HG03378 (cell line): ENCODE measurements at regions not wholly inside any gene's neighbourhood (a gene's known extent, or its start where the extent isn't known, plus 50 kb on each side); places are given as distances from the start of the nearest gene placed in this dataset.
"Not testable (repeated sequence)": the region's sequence is repeated elsewhere in the genome, so short reads cannot be mapped to it uniquely, and the experiment has no call there.

Experiments
- ATAC-seq: cut with Tn5 transposase; IDR thresholded peaks from one replicate; pipeline ENCODE4 v1.9.1; 2021; ENCODE audit warnings: mild to moderate bottlenecking, moderate library complexity; ENCODE audit not compliant: unreplicated experiment

DNA sequence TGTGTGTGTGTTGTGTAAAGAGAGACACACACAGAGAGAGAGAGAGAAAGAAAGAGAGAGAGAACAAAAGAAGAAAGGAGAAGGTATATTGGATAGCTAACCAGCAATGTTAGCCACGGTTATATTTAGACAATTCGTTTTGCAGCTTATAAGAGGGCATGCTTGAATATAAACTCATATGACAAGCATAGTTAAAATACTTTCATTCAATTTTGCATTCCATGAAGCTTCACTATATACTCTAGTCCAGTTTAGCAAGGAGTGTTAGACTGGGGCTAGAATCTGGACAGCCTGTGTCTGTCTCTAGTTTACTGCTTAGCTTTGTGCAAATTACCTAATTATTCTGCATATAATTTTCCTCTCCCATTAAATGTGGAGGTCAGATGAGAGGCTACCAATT is 525.9 kb upstream of the ZFP42 start:
- no peak for ATAC-seq

DNA sequence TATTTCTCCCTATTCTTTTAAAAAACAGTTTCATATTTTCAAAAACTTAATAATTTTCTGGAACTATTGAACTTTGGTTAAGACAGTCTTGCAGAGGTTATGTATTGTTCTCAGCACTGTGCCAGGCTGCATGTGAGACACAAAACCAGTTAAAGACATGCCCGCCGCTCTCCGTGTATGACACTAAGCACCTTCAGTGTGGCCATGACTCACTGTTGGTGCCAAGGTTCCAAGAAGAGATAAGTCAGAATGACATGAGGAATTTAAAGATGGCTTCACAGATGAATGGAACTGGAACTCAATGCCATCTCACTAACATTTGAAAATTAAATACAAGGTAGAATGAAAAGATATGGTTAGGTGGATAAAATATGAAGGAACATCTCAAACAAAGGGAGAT is 525.5 kb upstream of the ZFP42 start:
- ATAC-seq: no peak

DNA sequence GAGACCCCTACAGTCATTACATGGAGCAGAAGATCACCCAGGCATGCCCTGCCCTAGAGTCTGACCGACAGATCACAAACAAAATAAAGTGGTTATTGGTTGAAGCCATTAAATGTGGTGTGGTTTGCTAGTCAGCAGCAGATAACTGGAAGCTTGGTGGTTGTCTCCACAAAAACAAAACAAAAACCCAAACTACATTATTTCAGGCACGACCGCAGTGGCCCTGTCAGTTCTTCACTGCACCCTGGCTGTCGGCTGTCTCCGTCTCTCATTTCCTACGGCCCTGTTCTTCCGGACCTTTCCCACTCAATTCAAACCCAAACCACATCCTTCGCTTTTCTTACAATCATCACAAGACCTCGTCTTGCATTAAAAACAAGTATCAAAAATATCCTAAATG is 521.3 kb upstream of the ZFP42 start:
- no peak for ATAC-seq

DNA sequence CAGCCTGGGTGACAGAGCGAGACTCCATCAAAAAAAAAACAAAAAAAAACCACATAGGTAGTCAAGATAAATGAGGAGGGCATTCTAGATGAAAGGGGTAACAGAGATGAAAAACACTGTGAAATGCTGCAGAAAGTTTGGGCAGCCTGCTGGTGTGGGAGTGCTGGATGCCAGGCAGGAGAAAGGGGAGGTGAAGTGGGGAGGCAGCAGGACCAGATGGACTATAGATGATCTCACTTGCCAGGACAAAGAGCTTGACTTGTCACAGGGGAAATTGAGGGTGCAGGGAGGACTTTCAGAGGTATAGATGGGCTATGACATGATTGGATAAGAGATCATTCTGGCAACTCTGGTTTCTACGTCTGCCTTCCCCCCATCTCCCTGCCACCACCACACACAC is 519.7 kb upstream of the ZFP42 start:
- ATAC-seq: no peak

DNA sequence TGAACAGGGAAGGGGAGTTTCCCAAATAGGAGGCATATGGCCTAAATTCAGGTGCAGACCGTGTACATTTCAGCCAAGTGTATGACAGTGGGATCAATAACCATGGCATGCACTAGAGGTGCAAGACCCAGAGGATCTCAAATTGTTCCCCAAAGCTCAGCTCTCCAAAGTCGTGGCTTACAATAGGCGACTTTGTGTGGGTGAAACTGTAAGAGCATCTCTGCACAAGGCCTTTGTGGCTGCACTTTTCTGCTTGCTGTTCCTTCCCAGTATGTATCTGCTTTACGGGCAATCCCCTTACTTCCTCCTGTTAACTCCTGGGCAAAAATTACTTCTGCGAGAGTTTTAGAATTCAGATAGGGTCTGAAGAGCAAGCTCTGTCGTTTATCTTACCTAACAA is 518.3 kb upstream of the ZFP42 start:
- no peak for ATAC-seq

DNA sequence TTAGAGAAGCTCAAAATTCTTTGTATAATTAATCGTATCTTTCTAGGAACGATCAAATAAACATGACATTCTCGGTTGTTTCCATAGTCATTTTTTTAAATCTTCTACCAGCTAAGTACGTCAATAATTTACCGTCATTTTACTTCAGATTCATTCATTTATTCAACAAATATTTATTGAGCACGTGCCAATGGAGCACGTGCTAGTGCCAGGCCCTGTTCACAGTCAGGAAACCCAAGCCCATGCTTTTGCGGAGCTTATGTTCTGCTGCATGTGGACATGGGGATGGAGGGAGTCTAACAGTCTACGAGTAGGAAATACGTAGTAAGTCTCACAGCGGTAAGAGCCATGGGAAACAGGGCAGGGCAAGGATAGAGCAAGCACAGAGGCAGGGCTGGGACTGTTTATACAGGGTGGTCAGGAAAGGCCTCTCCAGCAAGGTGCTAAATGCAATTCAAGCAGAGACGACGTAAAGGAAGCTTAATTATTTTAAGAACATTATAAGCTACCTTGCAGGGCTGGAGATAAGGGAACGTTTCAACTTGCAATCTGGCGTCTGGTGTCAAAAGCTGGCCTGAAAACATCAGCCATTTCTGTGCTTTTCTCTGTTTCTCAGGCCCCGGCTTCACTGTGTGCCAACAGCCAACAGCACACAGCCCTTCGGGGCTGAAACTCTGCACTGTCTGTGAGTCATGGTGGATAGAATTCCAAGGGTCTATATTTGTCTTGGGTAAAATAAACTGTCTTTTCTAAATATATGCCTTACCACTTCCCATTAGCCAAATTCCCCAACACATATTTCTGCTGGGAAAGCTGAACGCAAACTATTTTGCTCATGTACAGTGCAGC is 517.1 kb upstream of the ZFP42 start:
- no peak for ATAC-seq

DNA sequence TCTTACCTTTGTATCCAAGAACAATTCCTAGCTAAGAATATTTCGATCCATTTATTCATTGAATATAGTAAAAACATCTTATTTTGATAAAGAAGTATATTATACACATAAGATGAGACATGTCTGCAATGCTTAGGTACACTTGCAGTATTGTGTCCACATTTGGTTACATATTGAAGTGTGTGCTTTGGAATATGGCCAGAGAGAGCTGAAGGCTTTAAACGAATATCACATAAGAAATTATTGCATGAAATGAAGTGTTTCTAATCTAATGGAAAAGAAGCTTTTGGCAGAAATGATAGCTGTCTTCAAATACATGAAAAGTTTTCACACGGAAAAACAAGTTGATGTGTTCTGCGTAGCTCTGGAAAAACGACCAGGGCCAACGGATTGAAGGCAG is 516.1 kb upstream of the ZFP42 start:
- ATAC-seq: no peak

DNA sequence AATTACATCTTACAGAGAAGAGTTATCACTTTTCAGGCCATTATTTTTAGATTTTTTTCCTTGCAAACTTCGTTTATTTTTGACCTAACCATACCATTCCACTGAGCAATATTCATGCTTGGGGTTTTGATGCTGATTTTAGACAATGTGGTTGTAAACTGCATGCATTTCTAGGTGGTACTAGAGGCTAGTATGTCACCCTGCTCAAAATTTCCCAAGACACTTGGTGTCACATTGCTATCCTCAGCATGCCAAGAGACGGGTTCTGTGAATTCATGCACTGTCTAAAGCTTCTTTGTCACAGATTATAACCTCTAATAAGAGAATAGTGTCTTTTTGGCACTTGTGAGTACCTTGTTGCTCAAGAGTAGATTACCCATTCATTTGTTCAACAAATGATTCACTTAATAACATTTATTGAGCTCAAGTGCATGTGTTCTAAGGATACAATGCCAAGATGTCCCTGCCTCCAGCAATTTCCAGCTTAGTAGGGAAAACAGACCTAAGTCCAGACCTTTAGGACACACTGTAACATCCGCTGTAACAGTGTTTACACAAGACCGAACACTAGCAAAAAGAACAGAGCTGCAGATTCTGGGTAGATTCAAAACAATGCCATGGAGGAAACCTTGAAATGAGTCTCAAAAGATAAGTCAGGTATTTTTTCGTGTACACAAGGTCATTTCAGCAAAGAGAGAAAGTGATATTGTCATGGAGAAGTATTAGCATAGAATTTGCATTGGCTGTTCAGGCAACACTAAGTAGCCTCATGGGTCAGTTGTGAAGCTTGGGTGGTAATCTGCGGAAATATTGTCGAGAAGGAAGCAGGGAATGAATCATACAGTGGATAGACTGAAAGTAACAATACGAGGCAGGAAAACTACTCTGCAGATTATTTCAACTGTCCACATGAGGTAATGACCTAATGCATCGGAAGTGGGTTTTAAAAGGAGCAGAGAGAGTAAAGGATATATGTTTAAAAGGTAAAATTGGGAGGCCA is 515.1 kb upstream of the ZFP42 start:
- no peak for ATAC-seq

DNA sequence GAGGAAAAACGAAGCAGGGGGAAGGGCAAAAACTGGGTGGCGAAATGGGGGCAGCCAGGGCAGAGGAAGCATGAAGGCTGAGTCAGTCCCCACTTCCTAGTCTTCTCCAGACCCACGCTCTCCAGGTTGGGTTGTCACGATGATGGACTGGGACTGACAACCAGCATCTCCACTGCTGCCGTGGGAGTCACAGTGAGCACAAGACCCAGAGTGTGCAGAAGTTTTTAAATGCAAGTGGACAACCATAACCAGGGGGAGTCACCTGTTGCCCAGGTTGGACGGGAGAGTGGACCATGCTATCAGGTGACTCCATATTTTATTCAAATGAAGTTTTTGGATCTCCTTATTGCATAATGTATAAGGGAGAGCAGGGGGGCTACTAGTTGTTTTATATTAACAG is 511.4 kb upstream of the ZFP42 start:
- ATAC-seq: no peak

DNA sequence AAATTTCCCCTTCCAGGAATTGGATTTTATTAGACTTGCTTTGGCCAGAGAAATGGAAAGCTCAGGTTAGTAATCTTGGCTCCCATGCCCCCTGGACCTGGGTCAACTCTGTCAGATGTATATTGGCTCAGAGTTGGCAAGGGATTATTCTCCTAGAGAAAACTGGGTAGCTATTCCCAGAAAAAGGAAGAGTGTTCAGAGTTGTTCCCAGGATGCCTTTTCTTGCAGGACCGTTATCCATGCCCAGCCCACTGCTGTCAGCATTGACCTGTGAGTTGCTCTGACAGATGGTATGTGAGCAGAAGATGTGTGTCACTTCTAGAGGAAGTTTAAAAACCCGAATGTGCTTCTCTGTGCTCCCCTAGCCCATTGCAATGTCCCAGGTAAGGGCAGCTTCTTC is 509.9 kb upstream of the ZFP42 start:
- ATAC-seq: no peak

DNA sequence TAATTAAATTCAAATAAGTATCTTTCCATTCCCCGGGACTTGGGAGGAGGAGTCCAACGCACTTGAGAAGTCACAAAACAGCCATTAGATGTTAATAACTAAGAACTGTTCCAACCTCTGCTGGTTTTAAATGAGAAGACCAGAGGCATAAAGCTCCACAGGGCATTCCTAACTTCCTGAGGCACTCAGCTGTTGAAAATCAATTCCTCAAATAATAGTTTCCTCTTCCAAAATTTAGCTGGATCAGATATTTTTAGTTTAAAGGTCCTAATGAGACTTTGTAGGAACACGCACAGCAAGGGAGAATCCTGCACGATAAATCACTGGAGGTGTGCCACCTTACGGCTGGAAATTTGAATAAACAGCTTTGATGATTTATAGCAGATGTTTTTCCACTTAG is 504.3 kb upstream of the ZFP42 start:
- ATAC-seq: no peak

DNA sequence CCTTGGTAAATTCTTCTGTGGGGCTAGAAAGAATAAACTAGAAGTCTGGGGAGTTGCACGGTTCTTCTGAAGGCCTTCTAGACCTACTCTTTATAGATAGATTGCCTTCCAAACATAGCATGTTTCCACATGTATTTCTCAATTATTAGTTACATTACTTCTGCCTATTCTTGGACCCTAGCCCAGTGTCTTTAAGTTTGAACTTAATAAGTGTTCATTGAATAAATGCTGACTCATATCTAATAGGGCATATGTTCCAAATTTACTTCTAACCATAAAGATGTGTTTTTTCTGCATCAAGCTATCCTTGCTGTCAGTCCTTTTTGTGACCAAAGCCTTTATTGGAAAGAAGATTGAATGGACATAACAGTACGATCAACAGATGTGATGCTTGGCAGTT is 503.6 kb upstream of the ZFP42 start:
- ATAC-seq: no peak

DNA sequence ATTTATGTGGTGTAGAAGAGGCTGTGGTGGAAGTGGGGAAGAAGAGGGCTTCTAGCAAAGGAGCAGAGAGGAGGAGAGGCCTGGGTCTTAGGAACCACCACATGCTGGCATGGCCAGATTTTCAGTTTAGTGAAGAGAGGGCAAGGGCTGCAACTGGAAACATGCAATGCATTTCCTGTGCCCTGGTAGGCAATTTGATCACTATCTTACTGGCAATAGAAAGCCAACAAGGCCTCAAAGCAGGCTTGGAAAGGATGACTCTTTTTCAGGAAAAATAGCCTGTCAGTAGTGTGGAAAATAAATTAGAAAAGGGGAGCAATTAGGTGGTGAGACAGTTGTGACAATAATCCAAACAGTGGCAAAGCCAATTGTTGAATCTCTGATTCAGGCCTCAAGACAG is 501.9 kb upstream of the ZFP42 start:
- ATAC-seq: no peak

DNA sequence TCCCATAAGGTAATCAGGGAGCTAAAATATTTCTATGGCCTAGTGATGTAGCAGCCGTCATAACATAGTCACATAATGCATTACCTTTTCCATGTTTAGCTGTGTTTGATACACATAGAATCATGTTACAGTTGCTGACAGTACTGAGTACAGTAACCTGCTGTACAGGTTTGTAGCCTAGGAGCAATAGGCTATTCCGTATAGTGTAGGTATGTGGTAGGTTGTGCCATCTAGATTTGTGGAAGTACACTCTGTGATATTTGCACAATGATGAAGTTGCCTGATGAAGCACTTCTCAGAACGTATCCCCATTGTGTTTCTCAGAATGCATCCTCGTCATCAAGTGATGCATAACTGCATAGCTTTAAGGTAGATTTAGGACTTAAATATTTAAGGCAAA is 495.6 kb upstream of the ZFP42 start:
- no peak for ATAC-seq

DNA sequence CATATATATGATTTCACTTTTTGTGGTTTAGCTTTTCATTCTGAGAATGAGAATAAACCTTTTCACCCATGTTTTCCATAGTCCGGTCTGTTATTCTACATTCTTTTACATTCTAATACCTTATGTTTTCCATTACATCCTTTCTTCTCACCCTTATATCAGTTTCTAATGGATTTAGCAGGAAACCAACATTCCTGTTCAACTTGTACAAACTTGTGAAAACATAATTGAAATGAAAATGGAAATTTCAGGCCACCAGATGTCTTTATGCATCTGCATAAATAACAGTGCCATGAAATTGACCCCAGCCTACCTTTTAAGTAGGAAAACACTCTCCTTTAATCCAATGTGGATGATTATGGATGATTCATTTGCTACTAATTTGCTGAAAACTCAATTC is 494.8 kb upstream of the ZFP42 start:
- no peak for ATAC-seq

DNA sequence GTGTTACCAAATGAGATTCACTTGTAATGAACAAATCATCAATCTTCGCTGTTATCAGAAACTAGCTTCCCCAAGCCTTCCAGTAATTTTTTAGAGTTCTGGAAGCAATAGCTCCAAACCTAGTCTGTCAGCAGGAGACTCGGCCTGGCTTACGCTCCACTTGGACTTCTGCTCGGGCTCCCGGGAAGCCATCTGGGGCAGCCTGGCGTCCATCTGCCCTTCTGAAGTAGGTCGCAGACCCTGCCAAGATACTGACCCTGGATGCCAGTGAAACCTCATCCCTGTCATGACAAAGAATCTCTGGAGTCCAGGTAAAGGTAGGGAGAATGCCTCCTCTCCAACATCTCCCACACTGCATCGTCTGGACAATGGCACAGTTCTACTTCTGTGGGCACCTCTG is 493.8 kb upstream of the ZFP42 start:
- no peak for ATAC-seq

DNA sequence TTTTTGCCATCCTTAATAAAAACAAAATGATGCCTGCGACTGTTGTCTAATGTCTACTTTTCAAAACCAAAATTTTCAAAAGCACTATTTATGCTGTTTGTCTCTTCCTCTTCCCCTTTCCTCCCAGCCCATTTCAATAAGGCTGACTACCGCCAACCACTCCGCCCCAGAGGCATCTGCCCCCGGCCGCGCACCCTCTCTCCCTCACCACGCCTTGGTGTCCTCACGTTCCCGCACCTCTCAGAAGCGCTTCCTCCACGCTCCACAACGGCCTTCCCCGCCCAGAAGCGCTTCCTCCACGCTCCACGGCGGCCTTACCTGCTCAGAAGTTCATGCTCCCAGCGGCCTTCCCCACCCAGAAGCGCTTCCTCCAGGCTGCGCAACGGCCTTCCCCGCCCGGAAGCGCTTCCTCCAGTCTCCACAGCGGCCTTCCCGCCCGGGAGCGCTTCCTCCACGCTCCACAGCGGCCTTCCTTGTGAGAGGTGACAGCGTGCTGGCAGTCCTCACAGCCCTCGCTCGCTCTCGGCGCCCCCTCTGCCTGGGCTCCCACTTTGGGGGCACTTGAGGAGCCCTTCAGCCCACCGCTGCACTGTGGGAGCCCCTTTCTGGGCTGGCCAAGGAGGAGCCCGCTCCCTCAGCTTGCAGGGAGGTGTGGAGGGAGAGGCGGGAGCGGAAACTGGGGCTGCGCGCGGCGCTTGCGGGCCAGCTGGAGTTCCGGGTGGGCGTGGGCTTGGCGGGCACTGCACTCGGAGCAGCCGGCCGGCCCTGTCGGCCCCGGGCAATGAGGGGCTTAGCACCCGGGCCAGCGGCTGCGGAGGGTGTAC is 490.4 kb upstream of the ZFP42 start:
- no peak for ATAC-seq

DNA sequence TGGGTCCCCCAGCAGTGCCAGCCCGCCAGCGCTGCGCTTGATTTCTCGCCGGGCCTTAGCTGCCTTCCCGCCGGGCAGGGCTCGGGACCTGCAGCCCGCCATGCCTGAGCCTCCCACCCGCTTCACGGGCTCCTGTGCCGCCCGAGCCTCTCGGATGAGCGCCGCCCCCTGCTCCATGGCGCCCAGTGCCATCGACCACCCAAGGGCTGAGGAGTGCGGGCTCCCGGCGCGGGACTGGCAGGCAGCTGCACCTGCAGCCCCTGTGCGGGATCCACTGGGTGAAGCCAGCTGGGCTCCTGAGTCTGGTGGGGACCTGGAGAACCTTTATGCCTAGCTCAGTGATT is 489.8 kb upstream of the ZFP42 start:
- ATAC-seq: not testable (repeated sequence)

DNA sequence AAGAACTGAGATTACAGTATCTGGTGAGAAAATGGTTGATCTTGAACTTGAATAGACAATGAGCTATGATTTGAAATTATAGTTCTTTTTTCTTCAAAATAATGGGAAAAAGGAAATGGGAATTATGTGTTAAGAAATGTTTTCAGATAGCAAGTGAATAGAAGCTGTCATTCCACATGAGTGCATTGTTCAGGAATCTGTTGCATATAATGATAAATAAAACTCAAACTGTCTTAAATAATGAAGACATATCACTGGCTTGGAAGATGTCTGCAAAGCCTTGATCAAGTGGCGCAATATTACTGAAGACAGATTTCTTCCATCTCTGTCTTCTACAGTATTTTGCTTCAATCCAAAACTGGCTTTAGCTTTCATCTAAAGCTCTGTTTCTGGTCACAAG is 479.3 kb upstream of the ZFP42 start:
- ATAC-seq: no peak

DNA sequence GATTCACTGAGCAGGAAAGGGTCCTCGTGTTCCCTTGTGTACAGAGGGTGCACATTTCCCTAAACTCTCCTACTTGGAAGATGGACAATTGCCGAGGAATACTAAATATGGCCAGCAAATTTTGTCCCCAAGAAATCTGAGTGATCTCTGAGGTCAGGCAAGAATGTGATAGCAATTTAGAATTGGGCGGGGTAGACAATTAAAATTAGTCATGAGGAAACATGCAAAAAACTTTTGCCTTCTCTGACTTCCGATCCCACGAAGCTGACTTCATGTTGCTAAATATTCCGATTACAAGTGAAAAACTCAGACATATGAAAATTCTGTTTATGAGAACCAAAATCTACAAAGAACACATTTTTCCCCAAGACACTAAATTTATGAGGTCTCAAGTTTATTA is 453.9 kb upstream of the ZFP42 start:
- ATAC-seq: no peak

DNA sequence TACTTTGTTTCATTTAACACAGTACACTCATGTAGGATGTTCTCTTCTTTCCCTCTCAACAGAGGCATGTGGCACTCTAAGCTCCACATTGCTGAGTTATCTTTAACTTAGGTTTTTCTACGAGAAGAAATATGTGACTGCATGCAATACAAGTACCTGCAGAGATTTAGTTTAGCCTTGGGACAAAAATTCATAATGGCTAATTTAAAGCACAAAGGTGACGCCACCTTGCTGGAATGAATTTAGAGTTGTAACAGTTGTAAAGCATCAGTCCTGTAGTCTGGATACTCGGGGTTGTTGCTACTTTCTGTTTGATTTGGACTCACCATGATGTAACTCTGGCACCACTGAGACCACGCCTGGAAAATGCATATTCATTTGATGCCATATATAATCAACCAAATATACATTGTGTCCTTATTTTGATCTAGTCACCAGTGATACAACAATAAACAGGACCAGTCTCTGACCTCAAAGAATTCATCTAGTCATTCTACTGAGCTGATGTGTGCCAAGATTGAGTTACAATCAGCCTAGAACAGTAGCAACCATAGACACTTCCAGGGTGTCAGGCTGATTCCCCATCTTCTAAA is 451.0 kb upstream of the ZFP42 start:
- ATAC-seq: no peak
